HepG2 (cell line): ENCODE measurements at regions not wholly inside any gene's neighbourhood (a gene's known extent, or its start where the extent isn't known, plus 50 kb on each side); places are given as distances from the start of the nearest gene placed in this dataset.

ENCODE experiments used
- ATAC-seq: fragments of 200-7000 bp; cut with Tn5 transposase; 3 replicates; pipeline ENCODE4 v1.9.1; 2020; ENCODE audit warnings: mild to moderate bottlenecking, moderate library complexity
- BruUV-seq: library from RNA; stranded (reverse); fragments of 400-500 nt; replicated peaks from 2 replicates; lab custom pipeline; 2021; lab: Mats Ljungman, UMichigan
- CTCF ChIA-PET: fragments of 300-600 bp; formaldehyde crosslinking; extraction: SDS; loops from one replicate; lab custom pipeline; 2021; ENCODE audit warnings: low total read pairs, inconsistent platforms, low intra/inter-chr PET ratio; lab: Yijun Ruan, JAX
- POLR2A ChIA-PET: fragments of 350-600 bp; sonication (Branson Sonifier 250); formaldehyde crosslinking; loops from one replicate; lab custom pipeline; 2020; ENCODE audit warnings: antibody characterized with exemption, inconsistent platforms; lab: Yijun Ruan, JAX
- DNase-seq: peaks from one replicate; pipeline ENCODE4 v3.0.0-alpha.2; 2015; ENCODE audit warnings: low spot score
- FAIRE-seq: peaks from 3 replicates; lab custom pipeline; 2011; peaks lifted over from hg19 to GRCh38; lab: Jason Lieb, UNC
- H2AFZ ChIP-seq: one replicate; pipeline ENCODE4 v1.6.1; 2011; ENCODE audit warnings: low read length, inconsistent platforms
- H3K27ac ChIP-seq: fragments of 300-600 bp; 3 replicates; pipeline ENCODE4 v1.8.0; 2011; ENCODE audit warnings: mixed run types, mild to moderate bottlenecking, mixed read lengths, low read length, inconsistent platforms; ENCODE audit not compliant: insufficient read depth; ENCODE audit errors: extremely low read length
- H3K27me3 ChIP-seq, 2 experiments: fragments of 200-600 bp in 1 of 2; 2 replicates in 1 of 2; 3 replicates in 1 of 2; pipeline versions ENCODE4 v1.6.0 to v1.8.0; 2011; ENCODE audit warnings: low read length in 2 of 2, mild to moderate bottlenecking in 2 of 2, moderate library complexity in 2 of 2, inconsistent platforms in 1 of 2; ENCODE audit not compliant: insufficient read depth in 2 of 2, control insufficient read depth in 1 of 2
- H3K36me3 ChIP-seq, 2 experiments: fragments of 200-600 bp in 1 of 2; replicated peaks in 1 of 2; 2 replicates in 1 of 2; 3 replicates in 1 of 2; pipeline versions ENCODE4 v1.5.1 to v1.8.0; 2011; ENCODE audit warnings: low read length in 2 of 2, inconsistent platforms in 1 of 2; ENCODE audit not compliant: insufficient read depth in 2 of 2, control insufficient read depth in 1 of 2
- H3K4me1 ChIP-seq: 2 replicates; pipeline ENCODE4 v1.5.1; 2012; ENCODE audit warnings: low read length, inconsistent platforms; ENCODE audit not compliant: insufficient read depth
- H3K4me2 ChIP-seq: 2 replicates; pipeline ENCODE4 v1.6.0; 2011; ENCODE audit warnings: low read depth, low read length, inconsistent platforms
- H3K4me3 ChIP-seq, 3 experiments: fragments of 200-600 bp in 1 of 3; sonication (generic), shearing (Covaris generic) in 1 of 3; replicated peaks in 1 of 3; 2 replicates each; pipeline ENCODE4 v1.5.1; 2011 to 2016; ENCODE audit warnings: low read length in 3 of 3, inconsistent platforms in 2 of 3, low read depth in 2 of 3, mild to moderate bottlenecking in 2 of 3, control low read depth in 1 of 3, mixed read lengths in 1 of 3; ENCODE audit not compliant: insufficient read depth in 1 of 3
- H3K79me2 ChIP-seq: one replicate; pipeline ENCODE4 v1.6.1; 2011; ENCODE audit warnings: low read length, inconsistent platforms; ENCODE audit not compliant: insufficient read depth
- H3K9ac ChIP-seq: 2 replicates; pipeline ENCODE4 v1.6.0; 2011; ENCODE audit warnings: mild to moderate bottlenecking, low read depth, low read length, inconsistent platforms; ENCODE audit not compliant: insufficient read depth
- H3K9me3 ChIP-seq: 2 replicates; pipeline ENCODE4 v1.5.1; 2012; ENCODE audit warnings: mild to moderate bottlenecking, low read length
- H4K20me1 ChIP-seq: 2 replicates; pipeline ENCODE4 v1.6.0; 2011; ENCODE audit warnings: inconsistent platforms, mild to moderate bottlenecking, low read length, moderate library complexity; ENCODE audit not compliant: insufficient read depth
- ARID3A ChIP-seq: IDR thresholded peaks from 2 replicates; pipeline ENCODE4 v1.6.1; 2012; ENCODE audit warnings: low read depth, low read length, improper control_type of control experiment
- ATRX ChIP-seq: sonication (generic); formaldehyde crosslinking; IDR thresholded peaks from 2 replicates; pipeline ENCODE4 v1.4.0; 2020; ENCODE audit warnings: missing genetic modification reagents, borderline replicate concordance
- CBX2 ChIP-seq, 2 experiments: fragments of 200-600 bp in 1 of 2; sonication (generic); formaldehyde crosslinking in 1 of 2; IDR thresholded peaks; 2 replicates each; pipeline versions ENCODE4 v1.7.0 to v1.8.1; 2018 to 2022; ENCODE audit warnings: low read depth in 2 of 2, low read length in 1 of 2, mild to moderate bottlenecking in 1 of 2, missing genetic modification reagents in 1 of 2
- ERF ChIP-seq: IDR thresholded peaks from 2 replicates; pipeline ENCODE4 v1.6.1; 2018; ENCODE audit warnings: missing biosample characterization, missing genetic modification reagents
- FOXA3 ChIP-seq: IDR thresholded peaks from 2 replicates; pipeline ENCODE4 v1.6.1; 2016; ENCODE audit warnings: missing genetic modification reagents, missing compliant biosample characterization
- FOXP1 ChIP-seq, 2 experiments: fragments of 450-650 bp in 1 of 2; IDR thresholded peaks; 2 replicates each; pipeline ENCODE4 v1.6.1; 2017 to 2018; ENCODE audit warnings: antibody characterized with exemption in 1 of 2
- GPN1 ChIP-seq: sonication (generic); formaldehyde crosslinking; IDR thresholded peaks from 2 replicates; pipeline ENCODE4 v1.5.1; 2020; ENCODE audit warnings: missing genetic modification reagents, borderline replicate concordance
- HCFC1 ChIP-seq: fragments of 150-350 bp; IDR thresholded peaks from 2 replicates; pipeline ENCODE4 v1.6.1; 2014; ENCODE audit warnings: low read depth, low read length
- HINFP ChIP-seq: sonication (generic); formaldehyde crosslinking; IDR thresholded peaks from 2 replicates; pipeline ENCODE4 v1.4.0; 2020; ENCODE audit warnings: low read depth, mild to moderate bottlenecking, missing genetic modification reagents
- HOXA3 ChIP-seq: sonication (generic); formaldehyde crosslinking; IDR thresholded peaks from 2 replicates; pipeline ENCODE4 v1.5.0; 2020; ENCODE audit warnings: missing genetic modification reagents
- HOXD1 ChIP-seq: sonication (generic); formaldehyde crosslinking; IDR thresholded peaks from 2 replicates; pipeline ENCODE4 v1.5.0; 2020; ENCODE audit warnings: missing genetic modification reagents
- NBN ChIP-seq: fragments of 450-650 bp; conservative IDR thresholded peaks from 2 replicates; pipeline ENCODE4 v1.6.1; 2017
- NONO ChIP-seq, 2 experiments: fragments of 450-650 bp in 1 of 2; sonication (generic) in 1 of 2; formaldehyde crosslinking in 1 of 2; IDR thresholded peaks in 1 of 2; conservative IDR thresholded peaks in 1 of 2; 2 replicates each; pipeline versions ENCODE4 v1.6.1 to v1.8.0; 2017 to 2022; ENCODE audit warnings: mild to moderate bottlenecking in 1 of 2, missing genetic modification reagents in 1 of 2, moderate library complexity in 1 of 2
- SOX6 ChIP-seq, 2 experiments: fragments of 450-650 bp in 1 of 2; sonication (generic) in 1 of 2; formaldehyde crosslinking in 1 of 2; IDR thresholded peaks; 2 replicates each; pipeline versions ENCODE4 v1.4.0 to v1.6.1; 2017 to 2020; ENCODE audit warnings: antibody characterized with exemption in 1 of 2, mild to moderate bottlenecking in 1 of 2, missing genetic modification reagents in 1 of 2
- TBX2 ChIP-seq: sonication (generic); formaldehyde crosslinking; IDR thresholded peaks from 2 replicates; pipeline ENCODE4 v1.5.0; 2020; ENCODE audit warnings: missing genetic modification reagents, mild to moderate bottlenecking, borderline replicate concordance
- ZNF496 ChIP-seq: sonication (generic); formaldehyde crosslinking; IDR thresholded peaks from 2 replicates; pipeline ENCODE4 v1.8.1; 2023; ENCODE audit warnings: mild to moderate bottlenecking, moderate library complexity, missing genetic modification reagents; ENCODE audit not compliant: insufficient replicate concordance
- WGBS: methylation state at CpG from one replicate; pipeline ENCODE4 v1.1.6; 2017; ENCODE audit warnings: low lambda C conversion rate; 5-methylcytosine and 5-hydroxymethylcytosine counted together
- in situ Hi-C: cut with HindIII; loops from 2 replicates; pipeline ENCODE4 v1.10.0; 2017; ENCODE audit warnings: low pct_unique_long_range_greater_than_20kb; ENCODE audit not compliant: extremely low pct_ligation_motif_present
- intact Hi-C: fragments of 100-400 bp; cut with micrococcal nuclease; formaldehyde crosslinking; loops from one replicate; pipeline ENCODE4 v1.10.0; 2022; ENCODE audit not compliant: unreplicated experiment
- TF ChIP-seq, protein P1 (sequence below): sonication (generic); formaldehyde crosslinking; conservative IDR thresholded peaks from 2 replicates; pipeline ENCODE4 v1.5.0; 2020; ENCODE audit warnings: missing genetic modification reagents

GRCh38 chr21:43283136-43283924, 114.5 kb downstream of the CRYAA start:
- Histone ChIP-seq H2AFZ (no peak overlapping the region), H3K9ac (no peak overlapping the region), H3K36me3 (no peaks in the 10 kb centered on the region), H3K27me3 (no peaks in the 10 kb centered on the region; a peak in 1 of 5 replicates), H3K4me3 (no peak overlapping the region), H3K79me2 (no peaks in the 10 kb centered on the region), H3K27ac (no peak overlapping the region), H3K4me1 (peaks cover 41% of the 10 kb centered on the region), H3K9me3 (no peaks in the 10 kb centered on the region), H4K20me1 (no peaks in the 10 kb centered on the region), H3K4me2 (no peak overlapping the region)
- in situ Hi-C loops (no loop called here), intact Hi-C loops (no loop called here)
- ChIA-PET CTCF (no interaction called here), POLR2A (interaction anchor here (1.1 kb wide), 1 partner anchor 15 kb away, joined by 3 read pairs; no protein-coding TSS in a partner anchor)
- no TSS peak for BruUV-seq
- FAIRE-seq (no peak), DNase-seq (no peak), ATAC-seq (no peak)
- 77% methylated on average over 2 of the region's 5 CpGs for whole genome bisulfite sequencing
- no peak for TF ChIP-seq ZNF496 (CRISPR knock-in tag)
- no peak for TF ChIP-seq HOXD1 (CRISPR knock-in tag)
- TF ChIP-seq, protein P1, sequence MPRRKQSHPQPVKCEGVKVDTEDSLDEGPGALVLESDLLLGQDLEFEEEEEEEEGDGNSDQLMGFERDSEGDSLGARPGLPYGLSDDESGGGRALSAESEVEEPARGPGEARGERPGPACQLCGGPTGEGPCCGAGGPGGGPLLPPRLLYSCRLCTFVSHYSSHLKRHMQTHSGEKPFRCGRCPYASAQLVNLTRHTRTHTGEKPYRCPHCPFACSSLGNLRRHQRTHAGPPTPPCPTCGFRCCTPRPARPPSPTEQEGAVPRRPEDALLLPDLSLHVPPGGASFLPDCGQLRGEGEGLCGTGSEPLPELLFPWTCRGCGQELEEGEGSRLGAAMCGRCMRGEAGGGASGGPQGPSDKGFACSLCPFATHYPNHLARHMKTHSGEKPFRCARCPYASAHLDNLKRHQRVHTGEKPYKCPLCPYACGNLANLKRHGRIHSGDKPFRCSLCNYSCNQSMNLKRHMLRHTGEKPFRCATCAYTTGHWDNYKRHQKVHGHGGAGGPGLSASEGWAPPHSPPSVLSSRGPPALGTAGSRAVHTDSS (CRISPR knock-in tag) = no peak
- TF ChIP-seq ARID3A = no peak
- TF ChIP-seq FOXA3 (CRISPR knock-in tag) = no peak
- no peak for TF ChIP-seq HINFP (CRISPR knock-in tag)
- 0 out of 2 replicates have a peak, but pooled peaks have one; percentile 59 for TF ChIP-seq NONO (IDR thresholded peaks at IDR 0.05)
- no peak for TF ChIP-seq NONO (CRISPR knock-in tag; conservative IDR thresholded peaks at IDR 0.05)
- TF ChIP-seq GPN1 (CRISPR knock-in tag) = no peak
- no peak for TF ChIP-seq HOXA3 (CRISPR knock-in tag)
- TF ChIP-seq TBX2 (CRISPR knock-in tag) = no peak
- TF ChIP-seq ERF (CRISPR knock-in tag) = no peak
- 0 out of 2 replicates have a peak, but pooled peaks have one; percentile 31 for TF ChIP-seq NBN
- TF ChIP-seq HCFC1 = no peak
- no peak for TF ChIP-seq ATRX (CRISPR knock-in tag)
- TF ChIP-seq SOX6 (IDR thresholded peaks at IDR 0.05) = 0 out of 2 replicates have a peak, but pooled peaks have one; percentile 37
- TF ChIP-seq SOX6 (CRISPR knock-in tag; IDR thresholded peaks at IDR 0.05) = no peak
- no peak for TF ChIP-seq CBX2 (IDR thresholded peaks at IDR 0.05; ENCODE audit: low read depth, low read length)
- TF ChIP-seq CBX2 (CRISPR knock-in tag; IDR thresholded peaks at IDR 0.05; ENCODE audit: low read depth) = no peak
- peak; percentile 27; the same call in 1 of the 2 replicates for TF ChIP-seq FOXP1 (IDR thresholded peaks at IDR 0.05)
- no peak for TF ChIP-seq FOXP1 (CRISPR knock-in tag; IDR thresholded peaks at IDR 0.05)
